H1 (cell line): ENCODE measurements at regions not wholly inside any gene's neighbourhood (a gene's known extent, or its start where the extent isn't known, plus 50 kb on each side); places are given as distances from the start of the nearest gene placed in this dataset.

Experiments
- CTCF ChIA-PET: fragments of 300-600 bp; sonication (Branson Sonifier 250); formaldehyde crosslinking; loops from one replicate; lab custom pipeline; 2021; ENCODE audit not compliant: partially characterized antibody; lab: Charles Lee
- POLR2A ChIA-PET: fragments of 300-600 bp; sonication (Branson Sonifier 250); formaldehyde crosslinking; loops from one replicate; lab custom pipeline; 2021; ENCODE audit warnings: inconsistent platforms; ENCODE audit not compliant: partially characterized antibody; lab: Charles Lee
- DNase-seq, 2 experiments: peaks; one replicate each; pipeline versions ENCODE4 v3.0.0 to v3.0.0-alpha.2; 2010 to 2022; ENCODE audit warnings: low spot score in 2 of 2, low read depth in 1 of 2, mixed read lengths in 1 of 2
- FAIRE-seq: peaks from 2 replicates; lab custom pipeline; 2011; peaks lifted over from hg19 to GRCh38; lab: Jason Lieb, UNC
- H2AFZ ChIP-seq: 2 replicates; pipeline ENCODE4 v1.8.1; 2012; ENCODE audit warnings: low read length, inconsistent platforms
- H2AK5ac ChIP-seq: 2 replicates; pipeline ENCODE4 v1.6.1; 2013; ENCODE audit warnings: low read depth, low read length
- H2BK120ac ChIP-seq: replicated peaks from 2 replicates; pipeline ENCODE3; 2013; ENCODE audit warnings: low read depth, low read length, inconsistent platforms
- H2BK12ac ChIP-seq: 2 replicates; pipeline ENCODE4 v1.6.1; 2013; ENCODE audit warnings: low read depth, low read length
- H2BK15ac ChIP-seq: 2 replicates; pipeline ENCODE4 v1.6.1; 2013; ENCODE audit warnings: low read length
- H2BK20ac ChIP-seq: 2 replicates; pipeline ENCODE4 v1.6.1; 2013; ENCODE audit warnings: low read length
- H2BK5ac ChIP-seq: 2 replicates; pipeline ENCODE4 v1.6.1; 2013; ENCODE audit warnings: low read depth, low read length
- H3K14ac ChIP-seq: 2 replicates; pipeline ENCODE4 v1.6.1; 2013; ENCODE audit warnings: inconsistent platforms; ENCODE audit not compliant: insufficient read length
- H3K18ac ChIP-seq: 2 replicates; pipeline ENCODE4 v1.6.1; 2013; ENCODE audit warnings: low read length; ENCODE audit errors: extremely low read depth
- H3K23ac ChIP-seq: 2 replicates; pipeline ENCODE4 v1.6.1; 2013; ENCODE audit warnings: inconsistent platforms; ENCODE audit not compliant: insufficient read length
- H3K23me2 ChIP-seq: 2 replicates; pipeline ENCODE4 v1.6.1; 2013; ENCODE audit warnings: low read depth, low read length
- H3K27ac ChIP-seq: 2 replicates; pipeline ENCODE4 v1.6.1; 2011; ENCODE audit warnings: low read depth, low read length, inconsistent platforms
- H3K27me3 ChIP-seq, 4 experiments: replicated peaks in 1 of 4; 1 replicate in 1 of 4; 2 replicates in 3 of 4; pipeline versions ENCODE4 v1.6.1 to v1.8.1; 2011 to 2013; ENCODE audit warnings: low read length in 3 of 4, mild to moderate bottlenecking in 3 of 4, inconsistent platforms in 2 of 4, mixed read lengths in 2 of 4, moderate library complexity in 1 of 4; ENCODE audit not compliant: control insufficient read depth in 3 of 4, insufficient read depth in 3 of 4; ENCODE audit errors: extremely low read depth in 1 of 4
- H3K36me3 ChIP-seq, 4 experiments: 2 replicates each; pipeline versions ENCODE4 v1.6.1 to v1.8.1; 2011 to 2013; ENCODE audit warnings: mild to moderate bottlenecking in 4 of 4, low read length in 3 of 4, moderate library complexity in 2 of 4, control low read depth in 1 of 4, inconsistent platforms in 1 of 4; ENCODE audit not compliant: insufficient read depth in 4 of 4, control insufficient read depth in 2 of 4
- H3K4ac ChIP-seq: replicated peaks from 2 replicates; pipeline ENCODE3; 2013; ENCODE audit warnings: low read length, low read depth, mixed read lengths, inconsistent platforms; ENCODE audit not compliant: insufficient read length
- H3K4me1 ChIP-seq, 4 experiments: replicated peaks in 1 of 4; 1 replicate in 1 of 4; 2 replicates in 3 of 4; pipeline versions ENCODE4 v1.6.1 to v1.8.1; 2011 to 2013; ENCODE audit warnings: low read length in 3 of 4, inconsistent platforms in 2 of 4, mixed read lengths in 1 of 4; ENCODE audit not compliant: insufficient read depth in 4 of 4, control insufficient read depth in 3 of 4
- H3K4me2 ChIP-seq, 2 experiments: 2 replicates each; pipeline versions ENCODE4 v1.6.1 to v1.8.1; 2011 to 2013; ENCODE audit warnings: low read depth in 2 of 2, low read length in 2 of 2, control low read depth in 1 of 2, inconsistent platforms in 1 of 2, mild to moderate bottlenecking in 1 of 2; ENCODE audit not compliant: insufficient read depth in 1 of 2
- H3K4me3 ChIP-seq, 4 experiments: fragments of 200-600, 300-600 bp in 1 of 4; sonication (generic), shearing (Covaris generic), sonication (Bioruptor Twin) in 1 of 4; 2 replicates each; pipeline versions ENCODE4 v1.5.1 to v1.8.1; 2011 to 2016; ENCODE audit warnings: low read length in 4 of 4, low read depth in 3 of 4, control low read depth in 2 of 4, inconsistent platforms in 2 of 4, mild to moderate bottlenecking in 2 of 4, mixed read lengths in 1 of 4, moderate library complexity in 1 of 4; ENCODE audit not compliant: insufficient read depth in 2 of 4; ENCODE audit errors: extremely low read depth in 1 of 4
- H3K56ac ChIP-seq: replicated peaks from 2 replicates; pipeline ENCODE3; 2013; ENCODE audit warnings: low read depth, mild to moderate bottlenecking, mixed read lengths, low read length, inconsistent platforms; ENCODE audit not compliant: insufficient read length
- H3K79me1 ChIP-seq: 2 replicates; pipeline ENCODE4 v1.6.1; 2013; ENCODE audit warnings: low read depth, low read length, control low read depth
- H3K79me2 ChIP-seq, 2 experiments: 2 replicates each; pipeline versions ENCODE4 v1.6.1 to v1.8.1; 2012 to 2013; ENCODE audit warnings: low read length in 2 of 2, mild to moderate bottlenecking in 2 of 2, inconsistent platforms in 1 of 2; ENCODE audit not compliant: insufficient read depth in 2 of 2, control insufficient read depth in 1 of 2
- H3K9ac ChIP-seq, 4 experiments: replicated peaks in 1 of 4; 1 replicate in 1 of 4; 2 replicates in 3 of 4; pipeline versions ENCODE4 v1.6.1 to v1.8.1; 2011 to 2013; ENCODE audit warnings: low read depth in 3 of 4, low read length in 3 of 4, control low read depth in 2 of 4, mild to moderate bottlenecking in 2 of 4, moderate library complexity in 2 of 4, inconsistent platforms in 1 of 4; ENCODE audit errors: extremely low read depth in 1 of 4
- H3K9me3 ChIP-seq, 2 experiments: 2 replicates each; pipeline versions ENCODE4 v1.6.1 to v1.8.1; 2012 to 2013; ENCODE audit warnings: mild to moderate bottlenecking in 2 of 2, moderate library complexity in 2 of 2, control low read depth in 1 of 2, inconsistent platforms in 1 of 2, low read depth in 1 of 2, low read length in 1 of 2, mixed read lengths in 1 of 2; ENCODE audit not compliant: insufficient read depth in 2 of 2
- H4K20me1 ChIP-seq, 2 experiments: replicated peaks in 1 of 2; 2 replicates each; pipeline versions ENCODE3 to v1.8.1; 2011 to 2013; ENCODE audit warnings: inconsistent platforms in 2 of 2, low read length in 2 of 2, mild to moderate bottlenecking in 1 of 2; ENCODE audit not compliant: insufficient read depth in 2 of 2, control insufficient read depth in 1 of 2
- H4K5ac ChIP-seq: 2 replicates; pipeline ENCODE4 v1.6.1; 2013; ENCODE audit warnings: low read length, low read depth, mixed read lengths, inconsistent platforms; ENCODE audit not compliant: insufficient read length
- H4K8ac ChIP-seq: 2 replicates; pipeline ENCODE4 v1.8.0; 2013; ENCODE audit warnings: mild to moderate bottlenecking, moderate library complexity, low read length, inconsistent platforms; ENCODE audit not compliant: insufficient read depth; ENCODE audit errors: extremely low read depth
- H4K91ac ChIP-seq: replicated peaks from 2 replicates; pipeline ENCODE3; 2013; ENCODE audit warnings: low read length, mixed read lengths, inconsistent platforms; ENCODE audit not compliant: insufficient read length
- BRCA1 ChIP-seq: IDR thresholded peaks from 2 replicates; pipeline ENCODE4 v1.6.1; 2012; ENCODE audit warnings: low read depth, low read length, improper control_type of control experiment
- CREB1 ChIP-seq: IDR thresholded peaks from 2 replicates; pipeline ENCODE4 v1.6.1; 2012; ENCODE audit warnings: inconsistent platforms
- GABPA ChIP-seq: IDR thresholded peaks from 2 replicates; pipeline ENCODE4 v1.6.1; 2011; ENCODE audit warnings: mild to moderate bottlenecking, low read length, moderate library complexity, borderline replicate concordance; ENCODE audit not compliant: insufficient read depth
- JUN ChIP-seq: IDR thresholded peaks from 2 replicates; pipeline ENCODE4 v1.6.1; 2011; ENCODE audit warnings: low read depth, mild to moderate bottlenecking, improper control_type of control experiment, low read length
- POLR2A ChIP-seq, 2 experiments: IDR thresholded peaks; 1 replicate in 1 of 2; 2 replicates in 1 of 2; pipeline ENCODE4 v1.6.1; 2011; ENCODE audit warnings: low read depth in 2 of 2, low read length in 2 of 2, mild to moderate bottlenecking in 2 of 2; ENCODE audit errors: control extremely low read depth in 1 of 2
- RFX5 ChIP-seq: IDR thresholded peaks from 2 replicates; pipeline ENCODE4 v1.6.1; 2011; ENCODE audit warnings: low read depth, low read length, improper control_type of control experiment, borderline replicate concordance
- TAF1 ChIP-seq: IDR thresholded peaks from 2 replicates; pipeline ENCODE4 v1.6.1; 2011; ENCODE audit warnings: mild to moderate bottlenecking, low read depth, low read length
- WGBS, 2 experiments: shearing (Covaris generic) in 1 of 2; methylation state at CpG; one replicate each; pipeline versions ENCODE4 v1.1.6 to v1.1.7; 2013 to 2015; ENCODE audit warnings: low lambda C conversion rate in 2 of 2, mixed read lengths in 2 of 2, inconsistent platforms in 1 of 2, low coverage in 1 of 2, missing lambda C conversion rate in 1 of 2; ENCODE audit not compliant: insufficient replicate concordance in 2 of 2, insufficient coverage in 1 of 2, insufficient read length in 1 of 2; ENCODE audit errors: extremely low coverage in 1 of 2, missing lambda C conversion rate in 1 of 2; 5-methylcytosine and 5-hydroxymethylcytosine counted together

DNA sequence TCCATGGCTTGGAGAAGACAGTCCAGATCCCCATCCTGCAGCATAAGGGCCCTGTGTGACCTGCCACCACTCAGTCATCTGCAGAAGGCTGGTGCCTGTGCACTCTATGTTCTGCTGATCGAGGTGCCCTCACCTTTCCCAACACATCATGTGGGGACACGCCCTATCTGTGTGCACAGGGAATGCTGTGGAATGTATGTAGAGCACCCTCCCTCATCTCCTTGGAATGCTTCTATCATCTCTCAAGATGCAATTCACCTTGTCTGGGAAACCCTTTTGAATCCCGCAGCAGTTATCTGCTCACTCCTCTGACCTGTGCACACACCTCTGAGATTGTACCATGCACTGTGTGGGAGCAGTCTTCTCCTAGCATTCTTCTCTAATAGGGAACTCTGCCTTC is 207.2 kb upstream of the SSTR4 start:
- WGBS, 2 experiments = 89% methylated on average over 3 of the region's 3 CpGs; no CpG with 5 or more reads in 1 of the 2 experiments
- H2BK120ac ChIP-seq = no peak overlapping the region
- FAIRE-seq (no peak), DNase-seq (no peak)
- H2AFZ ChIP-seq = no peak overlapping the region
- no peak overlapping the region for H2BK12ac ChIP-seq
- H2BK15ac ChIP-seq = no peak overlapping the region
- no peaks in the 10 kb centered on the region for H3K27me3 ChIP-seq
- no peaks in the 10 kb centered on the region for H3K79me2 ChIP-seq
- no peaks in the 10 kb centered on the region for H3K4me1 ChIP-seq
- H4K5ac ChIP-seq = no peak overlapping the region
- H3K14ac ChIP-seq = no peak overlapping the region
- H3K27ac ChIP-seq = no peak overlapping the region
- H3K9me3 ChIP-seq = no peaks in the 10 kb centered on the region
- H3K23ac ChIP-seq = no peak overlapping the region
- no peaks in the 10 kb centered on the region for H3K79me1 ChIP-seq
- H3K36me3 ChIP-seq = no peaks in the 10 kb centered on the region
- no peaks in the 10 kb centered on the region for H3K23me2 ChIP-seq
- H2AK5ac ChIP-seq = no peak overlapping the region
- H3K9ac ChIP-seq = no peak overlapping the region
- no peaks in the 10 kb centered on the region for H4K20me1 ChIP-seq
- no peak overlapping the region for H3K4me2 ChIP-seq
- no peak overlapping the region for H4K91ac ChIP-seq
- POLR2A ChIA-PET = no interaction called here
- H3K4ac ChIP-seq = no peak overlapping the region
- H3K4me3 ChIP-seq = no peak overlapping the region
- no peak overlapping the region for H3K18ac ChIP-seq
- H2BK5ac ChIP-seq = no peak overlapping the region
- no peak overlapping the region for H2BK20ac ChIP-seq
- no peak for TF ChIP-seq RFX5
- TF ChIP-seq JUN = no peak
- no peak for TF ChIP-seq TAF1
- TF ChIP-seq GABPA = no peak
- no peak for TF ChIP-seq POLR2A (IDR thresholded peaks at IDR 0.05; ENCODE audit: control extremely low read depth in 1 of 2, low read depth in 2 of 2, low read length in 2 of 2)
- no peak for TF ChIP-seq BRCA1
- no peak for TF ChIP-seq CREB1
- no peak overlapping the region for H3K56ac ChIP-seq
- CTCF ChIA-PET = no interaction called here
- no peak overlapping the region for H4K8ac ChIP-seq
